HL-60 (cell line): ENCODE measurements at regions not wholly inside any gene's neighbourhood (a gene's known extent, or its start where the extent isn't known, plus 50 kb on each side); places are given as distances from the start of the nearest gene placed in this dataset.
A peak's percentile ranks its signal among the peaks of the same experiment; 100 is the strongest.

ENCODE experiments used
- DNase-seq, 2 experiments: peaks; one replicate each; pipeline ENCODE4 v3.0.0-alpha.2; 2010 to 2020; ENCODE audit warnings: low read depth in 1 of 2, low spot score in 1 of 2
- H3K27ac ChIP-seq: fragments of 250-450 bp; sonication (Bioruptor Pico); replicated peaks from 2 replicates; pipeline ENCODE4 v1.5.1; 2020; ENCODE audit warnings: mild to moderate bottlenecking, moderate library complexity
- H3K27me3 ChIP-seq: fragments of 250-450 bp; sonication (Bioruptor Pico); 2 replicates; pipeline ENCODE4 v1.5.1; 2021; ENCODE audit warnings: mild to moderate bottlenecking, moderate library complexity; ENCODE audit not compliant: insufficient read depth, poor library complexity, severe bottlenecking
- H3K4me3 ChIP-seq: replicated peaks from 2 replicates; pipeline ENCODE4 v1.5.1; 2011; ENCODE audit warnings: mild to moderate bottlenecking, control low read depth, low read length; ENCODE audit not compliant: insufficient read depth
- CTCF ChIP-seq: IDR thresholded peaks from one replicate; pipeline ENCODE4 v1.5.1; 2011; ENCODE audit warnings: low read length, control low read depth, inconsistent platforms; ENCODE audit not compliant: insufficient read depth
- GABPA ChIP-seq: IDR thresholded peaks from 2 replicates; pipeline ENCODE4 v1.6.1; 2012; ENCODE audit warnings: low read depth
- POLR2AphosphoS5 ChIP-seq: IDR thresholded peaks from 2 replicates; pipeline ENCODE4 v1.6.1; 2012; ENCODE audit warnings: low read depth
- REST ChIP-seq: IDR thresholded peaks from 2 replicates; pipeline ENCODE4 v1.6.1; 2012; ENCODE audit warnings: low read depth; ENCODE audit not compliant: insufficient replicate concordance
- SPI1 ChIP-seq: IDR thresholded peaks from 2 replicates; pipeline ENCODE4 v1.6.1; 2012; ENCODE audit warnings: low read depth, mild to moderate bottlenecking, borderline replicate concordance

GRCh38 chr3:72383230-72383629, 465.0 kb downstream of the SHQ1 start:
- Histone ChIP-seq H3K27me3 (no peaks in the 10 kb centered on the region), H3K4me3 (no peak overlapping the region), H3K27ac (no peak overlapping the region)
- DNase-seq = no peak
- no peak for TF ChIP-seq CTCF
- no peak for TF ChIP-seq GABPA
- no peak for TF ChIP-seq POLR2AphosphoS5

GRCh38 chr3:72382460-72382859, 465.8 kb downstream of the SHQ1 start:
- DNase-seq = no peak
- no peak overlapping the region for H3K4me3 ChIP-seq
- no peak for TF ChIP-seq SPI1
- no peak for TF ChIP-seq CTCF
- no peak for TF ChIP-seq GABPA
- no peak for TF ChIP-seq POLR2AphosphoS5
- TF ChIP-seq REST = no peak
- H3K27me3 ChIP-seq = no peaks in the 10 kb centered on the region
- no peak overlapping the region for H3K27ac ChIP-seq

GRCh38 chr3:72381584-72381983, 466.7 kb downstream of the SHQ1 start:
- H3K4me3 ChIP-seq = no peak overlapping the region
- H3K27me3 ChIP-seq = no peaks in the 10 kb centered on the region
- TF ChIP-seq REST = no peak
- no peak for TF ChIP-seq SPI1
- TF ChIP-seq POLR2AphosphoS5 = no peak
- no peak for TF ChIP-seq CTCF
- TF ChIP-seq GABPA = no peak
- H3K27ac ChIP-seq = no peak overlapping the region
- DNase-seq = no peak

GRCh38 chr3:72380711-72381493, 467.3 kb downstream of the SHQ1 start:
- no peak overlapping the region; the same call in 1 of the 2 replicates for H3K27ac ChIP-seq
- H3K27me3 ChIP-seq = no peaks in the 10 kb centered on the region
- TF ChIP-seq REST = peak; percentile 10
- TF ChIP-seq GABPA = no peak
- TF ChIP-seq POLR2AphosphoS5 = no peak
- TF ChIP-seq CTCF = no peak
- TF ChIP-seq SPI1 = no peak
- H3K4me3 ChIP-seq = no peak overlapping the region
- peak in 1 of 2 experiments; percentile 35 for DNase-seq
